ENCODE measurements at regions not wholly inside any gene's neighbourhood (a gene's known extent, or its start where the extent isn't known, plus 50 kb on each side); places are given as distances from the start of the nearest gene placed in this dataset.

- TF ChIP-seq, protein P1, sequence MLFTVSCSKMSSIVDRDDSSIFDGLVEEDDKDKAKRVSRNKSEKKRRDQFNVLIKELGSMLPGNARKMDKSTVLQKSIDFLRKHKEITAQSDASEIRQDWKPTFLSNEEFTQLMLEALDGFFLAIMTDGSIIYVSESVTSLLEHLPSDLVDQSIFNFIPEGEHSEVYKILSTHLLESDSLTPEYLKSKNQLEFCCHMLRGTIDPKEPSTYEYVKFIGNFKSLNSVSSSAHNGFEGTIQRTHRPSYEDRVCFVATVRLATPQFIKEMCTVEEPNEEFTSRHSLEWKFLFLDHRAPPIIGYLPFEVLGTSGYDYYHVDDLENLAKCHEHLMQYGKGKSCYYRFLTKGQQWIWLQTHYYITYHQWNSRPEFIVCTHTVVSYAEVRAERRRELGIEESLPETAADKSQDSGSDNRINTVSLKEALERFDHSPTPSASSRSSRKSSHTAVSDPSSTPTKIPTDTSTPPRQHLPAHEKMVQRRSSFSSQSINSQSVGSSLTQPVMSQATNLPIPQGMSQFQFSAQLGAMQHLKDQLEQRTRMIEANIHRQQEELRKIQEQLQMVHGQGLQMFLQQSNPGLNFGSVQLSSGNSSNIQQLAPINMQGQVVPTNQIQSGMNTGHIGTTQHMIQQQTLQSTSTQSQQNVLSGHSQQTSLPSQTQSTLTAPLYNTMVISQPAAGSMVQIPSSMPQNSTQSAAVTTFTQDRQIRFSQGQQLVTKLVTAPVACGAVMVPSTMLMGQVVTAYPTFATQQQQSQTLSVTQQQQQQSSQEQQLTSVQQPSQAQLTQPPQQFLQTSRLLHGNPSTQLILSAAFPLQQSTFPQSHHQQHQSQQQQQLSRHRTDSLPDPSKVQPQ (CRISPR knock-in tag; IDR thresholded peaks at IDR 0.05; ENCODE audit: borderline replicate concordance), result no peak
Measured at GRCh38 chr15:52893338-52893737, 103.2 kb upstream of the ONECUT1 start (continued).

- Histone ChIP-seq H3K79me2 (ENCODE audit: control insufficient read depth, insufficient read depth, low read length) (no peaks in the 10 kb centered on the region), H4K20me1 (replicated peaks; ENCODE audit: control insufficient read depth, insufficient read depth, low read length) (no peaks in the 10 kb centered on the region), H3K36me3 (ENCODE audit: control insufficient read depth, insufficient read depth, low read length) (no peaks in the 10 kb centered on the region; the same call in 2 of the 3 replicates), H3K4me3 (no peak overlapping the region), H3K9ac (ENCODE audit: insufficient read depth in 1 of 2, low read depth in 2 of 2, low read length in 2 of 2) (no peak overlapping the region), H3K27me3 (ENCODE audit: control insufficient read depth in 2 of 2, insufficient read depth in 2 of 2, low read length in 2 of 2) (no peaks in the 10 kb centered on the region), H3K4me2 (ENCODE audit: insufficient read depth, low read length) (no peak overlapping the region), H3K27ac (ENCODE audit: extremely low read depth, low read depth, low read length) (no peak overlapping the region), H2AFZ (ENCODE audit: low read depth, low read length) (no peak overlapping the region), H3K9me1 (ENCODE audit: control insufficient read depth, insufficient read depth, low read length) (no peaks in the 10 kb centered on the region), H3K9me3 (replicated peaks; ENCODE audit: control insufficient read depth, insufficient read depth, low read depth, low read length) (no peaks in the 10 kb centered on the region), H3K4me1 (replicated peaks in 1 of 2; ENCODE audit: control insufficient read depth in 2 of 2, insufficient read depth in 2 of 2, low read length in 2 of 2) (no peaks in the 10 kb centered on the region)
- in situ Hi-C loops (cut with MboI), result no loop called here
- no peak for DNase-seq (ENCODE audit: extremely low read depth in 1 of 4, low spot score in 3 of 4)
- intact Hi-C loops (cut with micrococcal nuclease), result no loop called here
- FAIRE-seq, result no peak
- BruUV-seq (replicated peaks), result no TSS peak
- no peak for ATAC-seq
- ChIA-PET POLR2A (no interaction called here), CTCF (ENCODE audit: low intra/inter-chr PET ratio) (interaction anchor here (0.6 kb wide), 1 partner anchor 626 kb away, joined by 3 read pairs; no protein-coding TSS in a partner anchor)
- 0% methylated on average over 7 of the region's 7 CpGs for WGBS (ENCODE audit: insufficient coverage, low coverage, missing lambda C conversion rate)
- TF ChIP-seq IRF1 (CRISPR knock-in tag; IDR thresholded peaks at IDR 0.05; ENCODE audit: borderline replicate concordance) (no peak), PRDM10 (IDR thresholded peaks at IDR 0.05; ENCODE audit: partially characterized antibody) (no peak), POLR2AphosphoS5 (IDR thresholded peaks at IDR 0.05; ENCODE audit: control insufficient read depth, insufficient read depth, low read depth, low read length) (no peak), ZNF408 (CRISPR knock-in tag; IDR thresholded peaks at IDR 0.05; ENCODE audit: low read depth) (no peak), E2F1 (CRISPR knock-in tag; IDR thresholded peaks at IDR 0.05) (no peak), EP300 (IDR thresholded peaks at IDR 0.05; ENCODE audit: low read length) (no peak), HDAC3 (IDR thresholded peaks at IDR 0.05; ENCODE audit: borderline replicate concordance, partially characterized antibody) (no peak), CBX3 (IDR thresholded peaks at IDR 0.05; ENCODE audit: borderline replicate concordance in 1 of 2, low read length in 2 of 2) (no peak), ZBTB9 (CRISPR knock-in tag; IDR thresholded peaks at IDR 0.05) (no peak)
Measured at GRCh38 chr15:52879904-52880303, 89.8 kb upstream of the ONECUT1 start.
